ENCODE measurements at regions not wholly inside any gene's neighbourhood (a gene's known extent, or its start where the extent isn't known, plus 50 kb on each side); places are given as distances from the start of the nearest gene placed in this dataset.
"Not testable (repeated sequence)": the region's sequence is repeated elsewhere in the genome, so short reads cannot be mapped to it uniquely, and the experiment has no call there.

GRCh38 chr4:158051401-158052235, 121.2 kb downstream of the GASK1B start:
- no peak for DNase-seq (ENCODE audit: low spot score)

DNA sequence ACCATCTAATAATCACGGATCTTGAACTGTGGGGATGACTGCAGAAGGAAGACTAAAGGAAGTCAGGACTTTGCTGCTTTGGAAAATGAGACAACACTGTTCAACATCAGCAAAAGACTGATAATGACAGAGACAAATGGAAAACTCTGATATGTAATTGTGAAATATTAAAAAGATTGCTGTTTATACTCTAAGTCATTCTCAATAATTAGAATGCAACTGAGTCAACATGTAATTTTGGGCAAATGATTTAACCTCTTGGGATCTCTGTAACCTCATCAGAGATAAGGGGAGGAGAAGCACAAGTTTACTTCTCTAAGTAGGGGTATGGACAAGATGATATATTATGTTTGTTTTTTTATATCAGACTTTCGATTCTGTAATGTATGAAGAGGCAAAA, 121.9 kb downstream of the GASK1B start:
- no peak for DNase-seq (ENCODE audit: low spot score)

GRCh38 chr4:158046345-158046744, 126.5 kb downstream of the GASK1B start:
- DNase-seq (ENCODE audit: low spot score): no peak

DNA sequence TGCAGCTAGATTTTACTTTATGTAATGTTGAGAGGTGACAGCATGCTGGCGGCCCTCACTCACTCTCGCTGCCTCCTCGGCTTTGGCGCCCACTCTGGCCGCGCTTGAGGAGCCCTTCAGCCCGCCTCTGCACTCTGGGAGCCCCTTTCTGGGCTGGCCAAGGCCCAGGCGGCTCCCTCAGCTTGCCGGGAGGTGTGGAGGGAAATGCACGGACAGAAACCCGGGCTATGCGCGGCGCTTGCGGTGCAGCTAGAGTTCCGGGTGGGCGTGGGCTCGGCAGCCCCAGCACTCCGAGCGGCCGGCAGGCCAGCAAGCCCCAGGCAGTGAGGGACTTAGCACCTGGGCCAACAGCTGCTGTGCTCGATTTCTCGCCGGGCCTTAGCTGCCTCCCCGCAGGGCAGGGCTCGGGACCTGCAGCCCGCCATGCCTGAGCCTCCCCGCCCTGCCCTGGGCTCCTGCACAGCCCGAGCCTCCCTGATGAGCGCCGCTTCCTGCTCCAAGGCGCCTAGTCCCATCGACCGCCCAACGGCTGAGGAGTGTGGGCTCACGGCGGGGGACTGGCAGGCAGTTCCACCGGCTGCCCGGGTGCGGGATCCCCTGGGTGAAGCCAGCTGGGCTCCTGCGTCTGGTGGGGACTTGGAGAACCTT, 128.7 kb downstream of the GASK1B start:
- no peak for DNase-seq (ENCODE audit: low spot score)

DNA sequence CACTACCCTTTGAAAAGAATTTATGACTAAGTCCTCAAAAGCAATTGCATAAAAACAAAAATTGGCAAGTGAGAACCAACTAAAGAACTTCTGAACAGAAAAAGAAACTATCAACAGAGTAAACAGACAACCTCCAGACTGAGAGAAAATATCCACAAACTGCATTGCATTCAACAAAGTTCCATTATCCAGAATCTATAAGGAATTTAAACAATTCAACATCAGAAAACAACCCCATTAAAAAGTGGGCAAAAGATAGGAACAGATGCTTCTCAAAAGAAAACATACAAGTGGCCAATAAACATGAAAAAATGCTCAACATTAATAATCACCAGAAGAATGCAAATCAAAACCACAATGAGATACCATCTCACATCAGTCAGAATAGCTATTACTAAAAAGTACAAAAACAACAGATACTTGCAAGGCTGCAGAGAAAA, 130.2 kb downstream of the GASK1B start:
- no peak for DNase-seq (ENCODE audit: low spot score)

- no peak for DNase-seq (ENCODE audit: low spot score)
These were observed 134.1 kb downstream of the GASK1B start for GRCh38 chr4:158038718-158039117.

DNA sequence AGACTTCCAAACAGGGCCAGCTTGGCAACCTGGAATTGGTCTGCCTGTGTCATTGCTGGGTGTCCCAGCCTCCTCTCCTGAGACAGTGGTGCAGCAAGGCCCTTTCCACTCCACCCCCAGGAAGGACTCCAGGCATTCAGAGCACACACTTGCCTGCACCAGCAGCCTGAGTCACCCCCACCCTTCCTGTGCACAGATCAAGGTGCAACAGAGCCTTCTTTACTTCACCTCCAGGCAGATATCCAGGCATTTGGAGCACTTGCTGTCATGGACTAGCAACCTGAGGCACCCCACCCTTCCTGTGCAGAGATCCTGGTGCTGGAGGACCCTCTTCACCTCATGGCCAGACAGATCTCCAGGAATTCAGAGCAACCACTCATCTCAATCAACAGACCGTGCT, 135.8 kb downstream of the GASK1B start:
- no peak for DNase-seq (ENCODE audit: low spot score)

- no peak for DNase-seq (ENCODE audit: low spot score)
These were observed 137.1 kb downstream of the GASK1B start for GRCh38 chr4:158035662-158036195.

- no peak for DNase-seq (ENCODE audit: low spot score)
These were observed 139.3 kb downstream of the GASK1B start for GRCh38 chr4:158033416-158034120.

DNA sequence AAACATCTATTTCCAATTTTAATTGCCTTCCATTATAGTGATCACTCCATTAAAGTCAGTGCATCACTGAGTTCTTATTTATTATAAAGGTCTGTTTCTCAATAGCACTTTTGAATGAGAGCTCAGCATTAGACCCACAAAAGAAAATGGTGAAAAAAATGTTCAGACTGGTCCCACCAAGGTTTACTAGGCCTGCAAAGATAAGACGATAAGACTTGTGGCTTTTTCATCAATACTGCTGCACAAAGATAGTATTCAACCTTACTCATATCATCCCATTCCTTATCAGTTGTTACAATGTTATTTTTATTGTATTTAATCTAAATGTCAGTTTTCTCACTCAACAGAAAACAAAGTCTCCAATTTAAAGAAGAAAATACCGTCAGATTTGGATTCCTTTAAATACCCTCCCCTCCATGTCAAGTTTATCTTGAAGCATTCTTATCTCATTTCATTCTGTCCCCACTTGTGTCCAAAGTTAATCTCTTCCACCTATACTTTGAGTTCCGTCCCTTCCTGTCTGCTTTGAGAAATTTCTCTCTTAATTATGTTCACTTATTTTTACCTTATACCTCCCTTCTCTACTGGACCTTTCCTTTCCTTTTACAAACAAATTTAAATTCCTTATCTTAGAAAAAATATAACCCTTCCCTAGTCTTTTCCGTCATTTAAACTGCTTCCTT, 140.0 kb downstream of the GASK1B start:
- no peak for DNase-seq (ENCODE audit: low spot score)

- DNase-seq (ENCODE audit: low spot score): not testable (repeated sequence)
These were observed 144.4 kb downstream of the GASK1B start for GRCh38 chr4:158028381-158028780.

DNA sequence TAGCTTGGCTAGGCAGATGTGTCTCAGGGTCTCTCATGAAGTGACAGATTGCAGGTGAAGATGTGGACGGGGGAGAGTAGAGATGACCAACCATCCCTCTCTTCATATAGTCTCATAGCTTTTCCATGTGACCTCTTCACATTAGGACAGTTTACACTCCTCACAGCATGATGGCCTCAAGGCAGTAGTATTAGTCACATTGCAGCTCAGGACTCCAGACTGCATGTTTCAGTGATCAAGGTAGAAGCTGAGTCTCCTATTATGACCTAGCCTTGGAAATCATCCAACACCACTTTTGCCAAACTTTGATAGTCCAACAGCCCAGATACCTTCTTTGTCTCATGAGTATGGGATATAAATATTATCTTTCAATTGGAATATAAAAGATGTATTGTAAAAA, 147.7 kb downstream of the GASK1B start:
- no peak for DNase-seq (ENCODE audit: low spot score)

DNA sequence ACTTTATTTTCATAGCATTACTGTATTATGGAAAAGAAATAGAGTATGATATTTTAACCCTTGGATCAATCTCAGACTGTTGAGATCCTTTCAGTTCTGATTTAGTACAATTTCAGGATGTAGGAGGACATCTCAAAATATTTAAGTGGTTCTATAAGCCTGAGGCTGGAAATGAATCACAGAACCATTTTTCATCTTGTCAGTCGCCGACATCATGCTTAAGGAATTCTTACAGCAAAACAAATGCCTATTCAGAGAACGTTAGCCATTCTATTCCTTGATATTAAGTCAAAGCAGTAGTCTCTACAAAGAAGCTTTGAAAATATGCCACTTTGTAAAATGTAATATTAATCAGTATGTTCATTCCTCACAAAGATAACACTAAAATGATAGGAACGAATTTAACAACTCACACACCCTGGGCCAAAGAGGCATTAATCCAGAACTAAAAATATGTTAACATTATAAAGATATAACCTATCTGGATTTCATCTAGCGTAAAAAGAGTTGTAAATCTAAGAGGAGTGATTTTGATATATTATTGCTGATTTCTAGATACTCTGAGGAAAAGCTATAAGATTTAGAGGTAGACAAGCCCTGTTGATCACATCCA, 152.0 kb downstream of the GASK1B start:
- no peak for DNase-seq (ENCODE audit: low spot score)

DNA sequence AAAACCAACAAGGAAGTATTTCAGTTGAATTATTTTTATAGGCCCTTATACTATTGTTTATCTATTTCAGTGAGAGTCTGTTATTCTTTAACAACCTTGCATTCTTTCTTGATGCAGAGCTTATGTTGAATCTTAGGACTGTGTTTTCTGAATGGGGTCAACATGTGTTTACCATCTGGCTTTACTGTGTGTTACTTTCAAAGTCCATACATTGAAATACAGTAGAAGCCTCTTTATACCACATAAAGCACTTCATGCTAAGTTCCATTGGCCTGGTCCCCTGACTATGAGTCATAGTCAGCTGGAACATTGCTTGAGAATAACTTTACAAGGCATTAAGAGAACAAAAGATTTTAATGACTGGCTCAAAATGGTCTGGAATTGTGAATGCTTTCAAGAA, 152.6 kb downstream of the GASK1B start:
- DNase-seq (ENCODE audit: low spot score): no peak

GRCh38 chr4:158018831-158019230, 154.0 kb downstream of the GASK1B start:
- no peak for DNase-seq (ENCODE audit: low spot score)

DNA sequence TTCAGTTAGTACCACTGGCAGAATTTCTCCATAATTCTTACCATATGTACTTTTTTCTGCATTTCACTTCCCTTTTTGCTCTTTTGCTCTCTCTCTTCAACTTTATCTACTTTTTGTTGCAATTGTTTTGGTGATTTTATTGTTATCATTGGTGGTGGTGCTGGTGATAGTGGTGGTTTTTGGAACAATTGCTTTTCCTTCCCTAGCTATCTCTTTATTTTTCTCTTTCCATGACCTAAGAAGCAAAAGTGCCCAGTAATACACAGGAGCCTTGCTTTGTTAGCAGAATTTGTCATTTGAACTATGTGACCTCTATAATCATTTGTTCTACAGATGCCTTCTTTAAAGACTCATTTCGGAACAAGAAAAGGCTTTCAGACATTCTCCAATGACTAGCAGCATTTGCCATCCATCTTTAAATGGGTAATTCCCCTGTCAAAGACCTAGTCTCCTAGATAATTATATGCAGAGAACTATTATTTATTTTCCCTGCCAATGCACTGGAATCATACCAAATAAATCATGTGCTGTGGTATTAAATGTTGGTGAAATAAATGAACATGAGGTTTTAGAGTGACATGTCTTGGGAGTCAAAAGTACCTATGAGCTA, 154.5 kb downstream of the GASK1B start:
- no peak for DNase-seq (ENCODE audit: low spot score)

GRCh38 chr4:158016511-158016910, 156.3 kb downstream of the GASK1B start:
- DNase-seq (ENCODE audit: low spot score): no peak

- DNase-seq (ENCODE audit: low spot score): no peak
These were observed 157.6 kb downstream of the GASK1B start for GRCh38 chr4:158015241-158015640.

DNA sequence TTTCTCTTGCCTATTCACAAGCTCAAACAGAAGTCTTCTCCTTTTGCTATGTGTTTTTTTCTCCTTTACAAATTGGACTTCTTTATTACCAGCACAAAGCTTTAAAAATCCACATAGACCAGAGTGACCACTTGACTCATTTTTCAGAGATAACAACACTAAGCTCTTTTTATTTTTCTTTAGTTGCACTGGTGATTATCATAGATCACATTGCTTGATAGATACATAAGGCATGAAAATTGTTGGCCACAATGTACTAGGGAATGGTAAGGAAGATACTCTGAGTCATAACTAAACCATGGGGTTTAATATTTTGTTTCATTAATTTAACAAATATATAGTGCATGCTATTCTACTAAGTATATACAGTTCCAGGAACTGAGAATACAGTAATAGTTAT, 159.0 kb downstream of the GASK1B start:
- no peak for DNase-seq (ENCODE audit: low spot score)

DNA sequence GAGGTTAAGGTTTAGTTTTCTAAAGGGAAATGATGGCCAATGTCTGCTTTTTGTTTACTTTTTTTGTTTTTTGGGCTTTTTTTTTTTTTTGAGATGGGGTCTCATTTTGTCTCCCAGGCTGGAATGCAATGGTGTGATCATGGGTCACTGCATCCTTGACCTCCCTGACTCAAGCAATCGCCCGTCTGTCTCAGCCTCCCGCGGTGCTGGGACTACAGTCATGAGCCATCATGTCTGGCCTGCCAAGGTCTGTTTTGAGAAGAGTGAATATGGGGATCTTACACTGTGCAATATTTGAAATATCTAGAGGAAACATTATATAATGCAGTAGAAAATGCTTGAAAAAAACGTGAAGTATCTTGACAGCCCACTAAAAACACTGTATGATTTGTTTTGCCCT, 162.5 kb downstream of the GASK1B start:
- no peak for DNase-seq (ENCODE audit: low spot score)

- no peak for DNase-seq (ENCODE audit: low spot score)
These were observed 164.1 kb downstream of the GASK1B start for GRCh38 chr4:158008551-158009218.
